K562 (cell line): ENCODE measurements at regions not wholly inside any gene's neighbourhood (a gene's known extent, or its start where the extent isn't known, plus 50 kb on each side); places are given as distances from the start of the nearest gene placed in this dataset.
A peak's percentile ranks its signal among the peaks of the same experiment; 100 is the strongest.

Experiments
- ATAC-seq: fragments of 200-7000 bp; cut with Tn5 transposase; 3 replicates; pipeline ENCODE4 v1.9.1; 2020; ENCODE audit warnings: moderate library complexity
- BruUV-seq: library from RNA; stranded (reverse); fragments of 400-500 nt; replicated peaks from 2 replicates; lab custom pipeline; 2021; lab: Mats Ljungman, UMichigan
- CTCF ChIA-PET: fragments of 300-600 bp; formaldehyde crosslinking; extraction: SDS; loops from one replicate; lab custom pipeline; 2021; ENCODE audit warnings: low intra/inter-chr PET ratio; lab: Yijun Ruan, JAX
- POLR2A ChIA-PET: fragments of 300-600, 350-650 bp; sonication (Branson Sonifier 250); formaldehyde crosslinking; extraction: SDS; loops from one replicate; lab custom pipeline; 2021; ENCODE audit warnings: antibody characterized with exemption, inconsistent platforms; lab: Yijun Ruan, JAX
- DNase-seq, 4 experiments: peaks; one replicate each; pipeline versions ENCODE4 v3.0.0 to v3.0.0-alpha.2; 2011 to 2018; ENCODE audit warnings: low spot score in 3 of 4, mixed read lengths in 3 of 4; ENCODE audit errors: extremely low read depth in 1 of 4
- FAIRE-seq: peaks from 2 replicates; lab custom pipeline; 2011; peaks lifted over from hg19 to GRCh38; lab: Jason Lieb, UNC
- H2AFZ ChIP-seq: 2 replicates; pipeline ENCODE4 v1.6.0; 2011; ENCODE audit warnings: low read depth, low read length, control low read depth, inconsistent platforms
- H3K27ac ChIP-seq: fragments of 200-600 bp; 3 replicates; pipeline ENCODE4 v1.8.0; 2011; ENCODE audit warnings: low read depth, mild to moderate bottlenecking, control low read depth, inconsistent platforms, low read length, moderate library complexity, mixed read lengths; ENCODE audit errors: extremely low read depth
- H3K27me3 ChIP-seq, 2 experiments: fragments of 300-600 bp in 1 of 2; 2 replicates in 1 of 2; 3 replicates in 1 of 2; pipeline versions ENCODE4 v1.6.0 to v1.8.0; 2011; ENCODE audit warnings: inconsistent platforms in 2 of 2, low read length in 2 of 2, mild to moderate bottlenecking in 1 of 2, mixed read lengths in 1 of 2, moderate library complexity in 1 of 2; ENCODE audit not compliant: control insufficient read depth in 2 of 2, insufficient read depth in 2 of 2
- H3K36me3 ChIP-seq: fragments of 300-600 bp; 3 replicates; pipeline ENCODE4 v1.8.0; 2011; ENCODE audit warnings: mild to moderate bottlenecking, low read length, inconsistent platforms; ENCODE audit not compliant: control insufficient read depth, insufficient read depth
- H3K4me1 ChIP-seq, 2 experiments: fragments of 200-600 bp in 1 of 2; replicated peaks in 1 of 2; 2 replicates in 1 of 2; 3 replicates in 1 of 2; pipeline versions ENCODE4 v1.5.1 to v1.8.0; 2011; ENCODE audit warnings: inconsistent platforms in 2 of 2, low read length in 2 of 2, mild to moderate bottlenecking in 1 of 2, mixed read lengths in 1 of 2, moderate library complexity in 1 of 2; ENCODE audit not compliant: control insufficient read depth in 2 of 2, insufficient read depth in 2 of 2
- H3K4me2 ChIP-seq: 2 replicates; pipeline ENCODE4 v1.6.1; 2011; ENCODE audit warnings: low read length, control low read depth, inconsistent platforms, mixed read lengths; ENCODE audit not compliant: insufficient read depth
- H3K4me3 ChIP-seq: fragments of 200-600 bp; sonication (generic), shearing (Covaris generic); 2 replicates; pipeline ENCODE4 v1.5.1; 2016; ENCODE audit warnings: control low read depth, inconsistent platforms
- H3K79me2 ChIP-seq: fragments of 200-600 bp; 3 replicates; pipeline ENCODE4 v1.8.0; 2011; ENCODE audit warnings: low read length, inconsistent platforms; ENCODE audit not compliant: control insufficient read depth, insufficient read depth
- H3K9ac ChIP-seq, 2 experiments: 2 replicates each; pipeline versions ENCODE4 v1.6.0 to v1.6.1; 2011; ENCODE audit warnings: low read depth in 2 of 2, low read length in 2 of 2, control low read depth in 1 of 2, inconsistent platforms in 1 of 2, mild to moderate bottlenecking in 1 of 2, mixed read lengths in 1 of 2; ENCODE audit not compliant: insufficient read depth in 1 of 2
- H3K9me1 ChIP-seq: one replicate; pipeline ENCODE4 v1.6.0; 2011; ENCODE audit warnings: inconsistent platforms, mild to moderate bottlenecking, low read length, moderate library complexity; ENCODE audit not compliant: control insufficient read depth, insufficient read depth
- H3K9me3 ChIP-seq: replicated peaks from 2 replicates; pipeline ENCODE4 v1.5.1; 2011; ENCODE audit warnings: low read depth, low read length, inconsistent platforms; ENCODE audit not compliant: control insufficient read depth, insufficient read depth
- H4K20me1 ChIP-seq: replicated peaks from 2 replicates; pipeline ENCODE4 v1.6.1; 2011; ENCODE audit warnings: low read length, inconsistent platforms, mixed read lengths; ENCODE audit not compliant: control insufficient read depth, insufficient read depth
- C11orf30 ChIP-seq: fragments of 450-650 bp; IDR thresholded peaks from 2 replicates; pipeline ENCODE4 v1.6.1; 2016; ENCODE audit warnings: low read depth, mild to moderate bottlenecking
- CBFB ChIP-seq: sonication (generic); formaldehyde crosslinking; IDR thresholded peaks from 2 replicates; pipeline ENCODE4 v1.4.0; 2020; ENCODE audit warnings: mild to moderate bottlenecking, missing genetic modification reagents
- DDX20 ChIP-seq: fragments of 450-650 bp; IDR thresholded peaks from 2 replicates; pipeline ENCODE4 v1.6.1; 2016; ENCODE audit warnings: missing genetic modification characterization, low read depth, mild to moderate bottlenecking, missing compliant biosample characterization, moderate library complexity
- JUNB ChIP-seq: fragments of 450-650 bp; formaldehyde crosslinking; conservative IDR thresholded peaks from 2 replicates; pipeline ENCODE4 v1.4.0; 2020; ENCODE audit warnings: mild to moderate bottlenecking
- MAFF ChIP-seq: IDR thresholded peaks from 2 replicates; pipeline ENCODE4 v1.6.1; 2012; ENCODE audit warnings: low read length, improper control_type of control experiment
- MAFG ChIP-seq: fragments of 450-650 bp; conservative IDR thresholded peaks from 2 replicates; pipeline ENCODE4 v1.6.1; 2016; ENCODE audit warnings: missing genetic modification characterization, missing compliant biosample characterization
- MEIS2 ChIP-seq: fragments of 450-650 bp; IDR thresholded peaks from 2 replicates; pipeline ENCODE4 v1.6.1; 2014; ENCODE audit warnings: mild to moderate bottlenecking; ENCODE audit not compliant: partially characterized antibody
- MXI1 ChIP-seq: IDR thresholded peaks from 2 replicates; pipeline ENCODE4 v1.6.1; 2011; ENCODE audit warnings: low read depth, mild to moderate bottlenecking, improper control_type of control experiment, low read length
- PRPF4 ChIP-seq: fragments of 200-400 bp; formaldehyde crosslinking; IDR thresholded peaks from one replicate; pipeline ENCODE4 v1.6.1; 2017; ENCODE audit warnings: low read length, low read depth, mild to moderate bottlenecking; ENCODE audit not compliant: insufficient read depth, poor library complexity, severe bottlenecking
- RNF2 ChIP-seq: sonication (generic); IDR thresholded peaks from 2 replicates; pipeline ENCODE4 v1.6.1; 2016
- ZNF184 ChIP-seq: sonication (generic); formaldehyde crosslinking; IDR thresholded peaks from 2 replicates; pipeline ENCODE4 v1.5.0; 2020; ENCODE audit warnings: missing genetic modification reagents
- ZNF316 ChIP-seq: fragments of 450-650 bp; IDR thresholded peaks from 2 replicates; pipeline ENCODE4 v1.6.1; 2016
- WGBS: fragments of 100-300 bp; shearing (Covaris generic); methylation state at CpG from one replicate; pipeline ENCODE4 v1.1.6; 2016; ENCODE audit warnings: low coverage, mixed read lengths; ENCODE audit not compliant: insufficient coverage; ENCODE audit errors: missing lambda C conversion rate; 5-methylcytosine and 5-hydroxymethylcytosine counted together
- in situ Hi-C: fragments of 300-500 bp; cut with MboI; formaldehyde crosslinking; loops from 4 replicates; pipeline ENCODE4 v1.15.0; 2018; ENCODE audit warnings: inconsistent platforms, mixed read lengths
- intact Hi-C: fragments of 100-400 bp; cut with micrococcal nuclease; formaldehyde crosslinking; loops from 2 replicates; pipeline ENCODE4 v1.14.2; 2022

DNA sequence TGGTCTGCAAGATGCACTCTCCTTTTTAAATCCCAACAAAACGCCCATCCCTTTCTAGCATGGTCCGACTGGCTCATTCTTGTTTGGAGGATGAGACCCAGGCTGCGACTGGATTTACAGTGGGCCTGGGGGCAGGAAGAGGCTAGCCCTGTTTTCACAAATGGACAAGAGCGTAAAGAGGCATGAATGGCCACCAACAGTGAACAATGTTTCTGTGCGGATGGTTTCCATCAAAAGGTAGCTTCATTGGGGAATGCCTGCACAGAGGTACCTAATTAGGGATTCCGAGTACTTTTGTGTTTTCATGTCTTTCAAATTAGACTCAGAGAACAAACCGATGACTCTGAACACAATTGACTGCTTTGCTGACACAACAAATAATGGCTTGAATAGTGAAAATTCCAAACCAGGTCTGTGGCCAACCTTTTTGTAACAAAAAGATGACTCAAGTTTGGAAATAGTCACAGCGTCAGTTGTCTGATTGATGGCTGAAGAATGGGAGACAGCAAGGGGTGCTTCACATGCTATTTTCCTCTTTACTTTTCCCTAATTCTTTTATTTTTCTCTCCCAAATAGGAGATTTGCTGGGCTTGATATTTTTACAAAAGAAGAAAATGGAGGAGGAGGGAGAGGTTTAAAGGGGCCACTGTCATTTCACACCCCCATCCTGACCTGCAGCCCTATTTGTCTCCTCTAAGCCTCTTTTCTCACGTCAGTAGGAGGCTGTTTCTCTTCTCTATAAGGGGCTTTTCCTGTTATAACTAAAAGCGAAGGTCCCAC lies 208.1 kb upstream of the S1PR3 start:
- no TSS peak for BruUV-seq
- Histone ChIP-seq H3K9me1 (no peaks in the 10 kb centered on the region), H2AFZ (no peak overlapping the region), H3K27me3 (no peaks in the 10 kb centered on the region), H3K9ac (no peak overlapping the region), H3K4me2 (no peak overlapping the region), H3K4me1 (peaks cover 10 to 18% of the 10 kb centered on the region in 2 experiments; a peak in 4 of 5 replicates), H3K27ac (no peak overlapping the region; the same call in 2 of the 3 replicates)
- FAIRE-seq (no peak), ATAC-seq (no peak), DNase-seq (no peak)
- in situ Hi-C loops, result no loop called here
- 85% methylated on average over 10 of the region's 10 CpGs for WGBS
- CTCF ChIA-PET, result no interaction called here
- no peak for TF ChIP-seq ZNF184
- peak; percentile 21 for TF ChIP-seq MEIS2
- TF ChIP-seq JUNB, result no peak
- no peak for TF ChIP-seq PRPF4
- no peak for TF ChIP-seq CBFB (CRISPR knock-in tag)
- peak; percentile 30; the same call in 1 of the 2 replicates for TF ChIP-seq MAFF
- no peak for TF ChIP-seq RNF2
- peak; percentile 51; the same call in 1 of the 2 replicates for TF ChIP-seq C11orf30
- TF ChIP-seq MXI1, result no peak
- no peak for TF ChIP-seq DDX20 (tag)
- TF ChIP-seq ZNF316, result peak; percentile 78
- peak; percentile 28; the same call in 1 of the 2 replicates for TF ChIP-seq MAFG (tag)
- TF ChIP-seq, all 486 proteins: peak for 5
- intact Hi-C loops, result no loop called here
- Histone ChIP-seq H3K4me3 (no peak overlapping the region), H4K20me1 (no peaks in the 10 kb centered on the region), H3K9me3 (no peaks in the 10 kb centered on the region), H3K36me3 (no peaks in the 10 kb centered on the region), H3K79me2 (no peaks in the 10 kb centered on the region)
- POLR2A ChIA-PET, result interaction anchor here (1.1 kb wide), 1 partner anchor 10 kb away, joined by 3 read pairs; no protein-coding TSS in a partner anchor
